Neutrophil (primary cell): ENCODE measurements at regions not wholly inside any gene's neighbourhood (a gene's known extent, or its start where the extent isn't known, plus 50 kb on each side); places are given as distances from the start of the nearest gene placed in this dataset.
"Not testable (repeated sequence)": the region's sequence is repeated elsewhere in the genome, so short reads cannot be mapped to it uniquely, and the experiment has no call there.

Experiments
- H3K27ac ChIP-seq: fragments of 200-600 bp; sonication (generic); 2 replicates; pipeline ENCODE4 v1.5.1; 2016; ENCODE audit warnings: mild to moderate bottlenecking, moderate library complexity
- H3K27me3 ChIP-seq: fragments of 200-600 bp; sonication (generic); 2 replicates; pipeline ENCODE4 v1.6.0; 2016; ENCODE audit warnings: mild to moderate bottlenecking
- H3K36me3 ChIP-seq: fragments of 200-600 bp; sonication (generic); 2 replicates; pipeline ENCODE4 v1.5.1; 2017
- H3K4me1 ChIP-seq, 2 experiments: fragments of 200-600 bp in 1 of 2; sonication (generic) in 1 of 2; 1 replicate in 1 of 2; 2 replicates in 1 of 2; pipeline versions ENCODE4 v1.5.1 to v1.6.1; 2013 to 2016; ENCODE audit warnings: low read depth in 1 of 2, low read length in 1 of 2, mild to moderate bottlenecking in 1 of 2, moderate library complexity in 1 of 2; ENCODE audit not compliant: control insufficient read depth in 1 of 2, insufficient read depth in 1 of 2
- H3K4me3 ChIP-seq, 2 experiments: fragments of 200-600 bp in 1 of 2; sonication (generic) in 1 of 2; 1 replicate in 1 of 2; 2 replicates in 1 of 2; pipeline ENCODE4 v1.5.1; 2013 to 2016; ENCODE audit warnings: low read depth in 1 of 2, low read length in 1 of 2, mild to moderate bottlenecking in 1 of 2, moderate library complexity in 1 of 2
- H3K9me3 ChIP-seq: fragments of 200-600 bp; sonication (generic); 2 replicates; pipeline ENCODE4 v1.5.1; 2016
- TF ChIP-seq, protein P1 (sequence below): fragments of 200-600 bp; sonication (generic); IDR thresholded peaks from 2 replicates; pipeline ENCODE4 v1.5.1; 2016; ENCODE audit warnings: antibody characterized with exemption

DNA sequence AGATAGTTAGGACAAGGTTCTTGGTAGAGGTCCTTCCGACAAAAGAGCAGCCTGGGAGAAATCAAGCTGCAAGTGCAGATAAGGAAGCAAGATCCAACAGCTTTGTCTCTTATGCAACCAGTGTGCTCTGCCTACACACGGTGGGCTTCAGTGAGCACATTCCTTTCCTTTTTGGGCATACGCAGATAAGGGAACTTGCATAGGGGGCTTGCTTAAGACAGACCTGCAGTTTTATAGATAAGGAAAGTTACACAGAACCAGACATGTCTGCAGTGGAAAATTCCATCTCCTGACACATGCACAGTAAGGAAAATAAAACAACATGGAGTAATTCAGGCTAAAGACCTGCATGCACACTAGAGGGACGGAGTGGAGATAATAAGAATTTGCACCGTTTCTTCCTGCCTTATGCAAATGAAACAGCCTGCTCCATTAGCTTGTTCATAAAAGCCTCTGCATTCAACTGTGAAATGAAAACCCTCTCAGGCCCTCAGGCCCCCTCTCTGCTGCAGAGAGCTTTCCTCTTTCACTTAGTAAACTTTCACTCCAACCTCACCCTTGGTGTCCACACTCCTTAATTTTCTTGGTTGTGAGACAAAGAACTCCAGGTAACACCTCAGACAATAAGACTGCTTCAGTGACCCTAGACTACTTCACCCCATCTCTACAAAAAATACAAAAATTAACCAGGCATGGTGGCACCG lies 97.5 kb upstream of the MYLIP start:
- H3K27ac ChIP-seq: no peak overlapping the region
- no peaks in the 10 kb centered on the region for H3K9me3 ChIP-seq
- TF ChIP-seq, protein P1, sequence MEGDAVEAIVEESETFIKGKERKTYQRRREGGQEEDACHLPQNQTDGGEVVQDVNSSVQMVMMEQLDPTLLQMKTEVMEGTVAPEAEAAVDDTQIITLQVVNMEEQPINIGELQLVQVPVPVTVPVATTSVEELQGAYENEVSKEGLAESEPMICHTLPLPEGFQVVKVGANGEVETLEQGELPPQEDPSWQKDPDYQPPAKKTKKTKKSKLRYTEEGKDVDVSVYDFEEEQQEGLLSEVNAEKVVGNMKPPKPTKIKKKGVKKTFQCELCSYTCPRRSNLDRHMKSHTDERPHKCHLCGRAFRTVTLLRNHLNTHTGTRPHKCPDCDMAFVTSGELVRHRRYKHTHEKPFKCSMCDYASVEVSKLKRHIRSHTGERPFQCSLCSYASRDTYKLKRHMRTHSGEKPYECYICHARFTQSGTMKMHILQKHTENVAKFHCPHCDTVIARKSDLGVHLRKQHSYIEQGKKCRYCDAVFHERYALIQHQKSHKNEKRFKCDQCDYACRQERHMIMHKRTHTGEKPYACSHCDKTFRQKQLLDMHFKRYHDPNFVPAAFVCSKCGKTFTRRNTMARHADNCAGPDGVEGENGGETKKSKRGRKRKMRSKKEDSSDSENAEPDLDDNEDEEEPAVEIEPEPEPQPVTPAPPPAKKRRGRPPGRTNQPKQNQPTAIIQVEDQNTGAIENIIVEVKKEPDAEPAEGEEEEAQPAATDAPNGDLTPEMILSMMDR: no peak
- no peak overlapping the region for H3K4me3 ChIP-seq
- H3K36me3 ChIP-seq: no peaks in the 10 kb centered on the region
- no peaks in the 10 kb centered on the region for H3K4me1 ChIP-seq
- no peaks in the 10 kb centered on the region for H3K27me3 ChIP-seq

DNA sequence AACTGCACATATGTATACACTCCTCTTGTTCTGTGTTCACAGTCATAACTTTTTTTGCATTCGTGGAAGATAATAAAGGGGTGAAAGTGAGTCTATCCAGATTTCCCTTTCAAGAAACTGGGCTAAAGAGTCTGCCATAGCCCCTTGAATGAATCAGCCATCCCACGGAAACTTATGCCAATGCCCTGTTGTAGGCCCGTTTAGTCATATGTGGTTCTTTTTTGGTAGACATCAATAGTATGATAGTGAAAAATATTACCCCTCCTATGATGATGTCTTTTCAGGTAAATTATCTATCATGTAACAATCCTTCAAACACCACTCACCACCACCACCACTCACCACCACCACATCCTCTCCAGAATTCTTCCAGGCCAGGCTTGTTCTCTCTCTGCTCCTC lies 99.9 kb upstream of the MYLIP start:
- H3K27ac ChIP-seq: no peak overlapping the region

DNA sequence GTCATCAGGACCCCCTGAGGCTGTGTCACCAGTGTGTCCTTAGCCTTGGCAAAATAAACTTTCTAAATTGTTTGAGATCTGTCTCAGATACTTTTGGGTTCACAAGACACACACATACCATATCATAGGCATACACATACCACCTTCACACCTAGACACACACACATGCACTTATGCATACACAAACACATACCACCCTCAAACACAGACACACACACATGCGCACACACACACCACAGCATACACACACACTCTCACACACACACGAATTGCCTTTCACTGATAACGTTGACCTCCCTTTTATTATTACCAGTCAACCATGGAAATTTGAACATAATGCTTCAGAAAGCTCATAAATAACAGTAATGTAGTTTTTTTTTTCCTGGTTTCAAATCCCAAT lies 108.6 kb upstream of the MYLIP start:
- TF ChIP-seq, protein P1: no peak
- Histone ChIP-seq H3K27ac (no peak overlapping the region), H3K4me1 (no peaks in the 10 kb centered on the region), H3K27me3 (no peaks in the 10 kb centered on the region), H3K9me3 (no peaks in the 10 kb centered on the region), H3K4me3 (no peak overlapping the region), H3K36me3 (no peaks in the 10 kb centered on the region)

More for the DNA sequence above, 99.9 kb upstream of the MYLIP start:
- Histone ChIP-seq H3K4me3 (no peak overlapping the region), H3K9me3 (no peaks in the 10 kb centered on the region), H3K36me3 (no peaks in the 10 kb centered on the region), H3K27me3 (no peaks in the 10 kb centered on the region), H3K4me1 (no peaks in the 10 kb centered on the region)
- TF ChIP-seq, protein P1: no peak

DNA sequence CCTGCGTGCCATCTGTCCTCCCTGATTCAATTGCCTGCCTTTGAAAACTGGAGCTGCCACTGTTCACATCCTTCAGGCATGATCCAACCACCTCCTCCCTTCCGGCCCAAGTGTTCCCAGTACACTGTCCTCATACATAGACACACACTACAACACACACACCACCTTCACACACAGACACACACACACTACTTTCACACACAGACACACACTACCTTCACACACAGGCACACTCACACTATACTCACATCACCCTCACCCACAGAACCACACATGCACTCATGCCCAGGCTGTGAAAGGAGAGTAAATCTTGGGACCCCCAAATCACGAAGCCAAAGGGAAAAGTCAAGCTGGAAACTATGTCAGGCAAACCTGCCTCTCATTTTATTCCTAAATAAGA lies 109.4 kb upstream of the MYLIP start:
- Histone ChIP-seq H3K4me3 (no peak overlapping the region), H3K27me3 (no peaks in the 10 kb centered on the region), H3K27ac (no peak overlapping the region), H3K36me3 (no peaks in the 10 kb centered on the region), H3K4me1 (no peaks in the 10 kb centered on the region), H3K9me3 (no peaks in the 10 kb centered on the region)
- TF ChIP-seq, protein P1: no peak

DNA sequence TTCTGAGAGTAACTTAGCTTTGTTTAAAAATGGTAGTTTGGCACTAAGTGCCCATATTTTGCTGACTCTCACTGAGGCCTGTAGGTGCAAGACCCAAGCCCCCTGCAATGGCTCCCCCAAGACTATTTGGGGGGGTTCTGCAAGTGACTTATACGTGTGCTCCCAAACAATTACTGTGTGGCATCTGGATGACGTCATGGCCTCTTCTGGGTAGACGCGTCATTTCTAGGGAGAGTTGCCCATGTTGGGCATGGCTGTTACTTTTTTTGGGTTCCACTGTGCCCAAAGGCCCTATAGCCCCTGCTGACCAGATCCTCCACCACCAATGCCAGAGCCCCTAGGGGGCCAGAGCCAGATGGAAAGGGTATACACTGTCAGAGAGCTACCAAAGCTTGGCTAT lies 110.3 kb upstream of the MYLIP start:
- Histone ChIP-seq H3K4me1 (no peaks in the 10 kb centered on the region), H3K27me3 (no peaks in the 10 kb centered on the region), H3K36me3 (no peaks in the 10 kb centered on the region), H3K27ac (no peak overlapping the region), H3K9me3 (no peaks in the 10 kb centered on the region), H3K4me3 (no peak overlapping the region)
- TF ChIP-seq, protein P1: no peak

DNA sequence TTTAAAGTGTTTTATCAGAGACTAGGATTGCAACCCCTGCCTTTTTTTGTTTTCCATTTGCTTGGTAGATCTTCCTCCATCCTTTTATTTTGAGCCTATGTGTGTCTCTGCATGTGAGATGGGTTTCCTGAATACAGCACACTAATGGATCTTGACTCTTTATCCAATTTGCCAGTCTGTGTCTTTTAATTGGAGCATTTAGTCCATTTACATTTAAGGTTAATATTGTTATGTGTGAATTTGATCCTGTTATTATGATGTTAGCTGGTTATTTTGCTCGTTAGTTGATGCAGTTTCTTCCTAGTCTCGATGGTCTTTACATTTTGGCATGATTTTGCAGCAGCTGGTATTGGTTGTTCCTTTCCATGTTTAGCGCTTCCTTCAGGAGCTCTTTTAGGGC lies 114.6 kb upstream of the MYLIP start:
- H3K27ac ChIP-seq, H3K4me1 ChIP-seq, H3K27me3 ChIP-seq, H3K36me3 ChIP-seq, H3K4me3 ChIP-seq, H3K9me3 ChIP-seq: not testable (repeated sequence)
